Smooth muscle cell (in vitro differentiated cells): ENCODE measurements at regions not wholly inside any gene's neighbourhood (a gene's known extent, or its start where the extent isn't known, plus 50 kb on each side); places are given as distances from the start of the nearest gene placed in this dataset.

Source experiments
- DNase-seq: peaks from one replicate; lab custom pipeline; 2025; ENCODE audit not compliant: unreplicated experiment; lab: John Stamatoyannopoulos, UW
- H2AFZ ChIP-seq: fragments of 200-600 bp; sonication (generic); 2 replicates; pipeline ENCODE4 v1.6.0; 2016; ENCODE audit warnings: antibody characterized with exemption, low read depth, mild to moderate bottlenecking
- H3F3A ChIP-seq: fragments of 200-600 bp; sonication (generic); 2 replicates; pipeline ENCODE4 v1.6.0; 2017; ENCODE audit warnings: antibody characterized with exemption, low read depth
- H3K27ac ChIP-seq: fragments of 200-600 bp; sonication (generic); 2 replicates; pipeline ENCODE4 v1.5.1; 2016; ENCODE audit warnings: low read depth, mild to moderate bottlenecking
- H3K27me3 ChIP-seq: fragments of 200-600 bp; sonication (generic); 2 replicates; pipeline ENCODE4 v1.6.1; 2016; ENCODE audit warnings: low read depth, mild to moderate bottlenecking
- H3K36me3 ChIP-seq: fragments of 200-600 bp; sonication (generic); 2 replicates; pipeline ENCODE4 v1.5.1; 2016; ENCODE audit warnings: low read depth
- H3K4me1 ChIP-seq: fragments of 200-600 bp; sonication (generic); 2 replicates; pipeline ENCODE4 v1.5.1; 2016; ENCODE audit warnings: low read depth
- H3K4me2 ChIP-seq: fragments of 200-600 bp; sonication (generic); 2 replicates; pipeline ENCODE4 v1.6.0; 2016; ENCODE audit warnings: mild to moderate bottlenecking
- H3K4me3 ChIP-seq: fragments of 200-600 bp; sonication (generic); 2 replicates; pipeline ENCODE4 v1.5.1; 2016; ENCODE audit warnings: mild to moderate bottlenecking
- H3K79me2 ChIP-seq: fragments of 200-600 bp; sonication (generic); 2 replicates; pipeline ENCODE4 v1.6.0; 2016; ENCODE audit warnings: low read depth, mild to moderate bottlenecking
- H3K9ac ChIP-seq: fragments of 200-600 bp; sonication (generic); 2 replicates; pipeline ENCODE4 v1.6.0; 2016; ENCODE audit warnings: low read depth
- H3K9me3 ChIP-seq: fragments of 200-600 bp; sonication (generic); replicated peaks from 2 replicates; pipeline ENCODE4 v1.5.1; 2016; ENCODE audit warnings: low read depth
- H4K20me1 ChIP-seq: fragments of 200-600 bp; sonication (generic); 2 replicates; pipeline ENCODE4 v1.6.0; 2016; ENCODE audit warnings: low read depth
- CTCF ChIP-seq: fragments of 200-600 bp; sonication (generic); IDR thresholded peaks from 2 replicates; pipeline ENCODE4 v1.5.1; 2017; ENCODE audit warnings: borderline replicate concordance, mild to moderate bottlenecking, antibody characterized with exemption; ENCODE audit not compliant: insufficient read depth, poor library complexity, severe bottlenecking
- WGBS: methylation state at CpG from one replicate; pipeline ENCODE4 v1.1.7; 2016; ENCODE audit warnings: low lambda C conversion rate; 5-methylcytosine and 5-hydroxymethylcytosine counted together

- Histone ChIP-seq H3K36me3 (no peaks in the 10 kb centered on the region), H3F3A (no peaks in the 10 kb centered on the region), H3K4me1 (no peaks in the 10 kb centered on the region), H4K20me1 (no peaks in the 10 kb centered on the region), H3K9ac (no peak overlapping the region), H2AFZ (no peak overlapping the region), H3K4me2 (no peak overlapping the region), H3K9me3 (no peaks in the 10 kb centered on the region), H3K79me2 (no peaks in the 10 kb centered on the region), H3K27ac (no peak overlapping the region), H3K27me3 (peaks cover 4% of the 10 kb centered on the region), H3K4me3 (no peak overlapping the region)
- no peak for DNase-seq
- no peak for TF ChIP-seq CTCF
- 98% methylated on average over 1 of the region's 1 CpG for WGBS
These were observed 531.3 kb upstream of the MCTP2 start for GRCh38 chr15:93700051-93700450.

- no peak for TF ChIP-seq CTCF
- Histone ChIP-seq H3K4me1 (no peaks in the 10 kb centered on the region), H3K4me3 (no peak overlapping the region), H3K79me2 (no peaks in the 10 kb centered on the region), H3K9me3 (no peaks in the 10 kb centered on the region), H3K4me2 (no peak overlapping the region), H2AFZ (no peak overlapping the region), H4K20me1 (no peaks in the 10 kb centered on the region), H3K9ac (no peak overlapping the region), H3K27ac (no peak overlapping the region), H3F3A (no peaks in the 10 kb centered on the region), H3K27me3 (peaks cover 9% of the 10 kb centered on the region), H3K36me3 (no peaks in the 10 kb centered on the region)
- WGBS, result 69% methylated on average over 2 of the region's 2 CpGs
- no peak for DNase-seq
These were observed 537.3 kb upstream of the MCTP2 start for GRCh38 chr15:93694033-93694432.

- H3K4me2 ChIP-seq, result no peak overlapping the region
- H3F3A ChIP-seq, result no peaks in the 10 kb centered on the region
- H3K4me1 ChIP-seq, result no peaks in the 10 kb centered on the region
- no peaks in the 10 kb centered on the region for H3K79me2 ChIP-seq
- H3K4me3 ChIP-seq, result no peak overlapping the region
- no peak for TF ChIP-seq CTCF
- H3K36me3 ChIP-seq, result no peaks in the 10 kb centered on the region
- no peaks in the 10 kb centered on the region for H4K20me1 ChIP-seq
- WGBS, result 80% methylated on average over 1 of the region's 1 CpG
- H3K27me3 ChIP-seq, result no peaks in the 10 kb centered on the region
- H2AFZ ChIP-seq, result no peak overlapping the region
- peaks cover 5% of the 10 kb centered on the region for H3K9me3 ChIP-seq
- DNase-seq, result no peak
- H3K9ac ChIP-seq, result no peak overlapping the region
- H3K27ac ChIP-seq, result no peak overlapping the region
These were observed 547.7 kb upstream of the MCTP2 start for GRCh38 chr15:93683651-93684050.

GRCh38 chr15:93671387-93671943, 559.9 kb upstream of the MCTP2 start:
- no peak for TF ChIP-seq CTCF
- H3K27ac ChIP-seq, result no peak overlapping the region
- no peaks in the 10 kb centered on the region for H4K20me1 ChIP-seq
- H3K79me2 ChIP-seq, result no peaks in the 10 kb centered on the region
- no peaks in the 10 kb centered on the region for H3F3A ChIP-seq
- no peaks in the 10 kb centered on the region for H3K36me3 ChIP-seq
- no peak for DNase-seq
- 88% methylated on average over 12 of the region's 12 CpGs for WGBS
- H3K4me2 ChIP-seq, result no peak overlapping the region
- no peak overlapping the region for H3K4me3 ChIP-seq
- H3K27me3 ChIP-seq, result no peaks in the 10 kb centered on the region
- H3K4me1 ChIP-seq, result no peaks in the 10 kb centered on the region
- no peak overlapping the region for H2AFZ ChIP-seq
- H3K9ac ChIP-seq, result no peak overlapping the region
- no peaks in the 10 kb centered on the region for H3K9me3 ChIP-seq
